ENCODE measurements at regions not wholly inside any gene's neighbourhood (a gene's known extent, or its start where the extent isn't known, plus 50 kb on each side); places are given as distances from the start of the nearest gene placed in this dataset.

- TF ChIP-seq POLR2AphosphoS5 (IDR thresholded peaks at IDR 0.05; ENCODE audit: low read depth, low read length) = no peak
- TF ChIP-seq REST (IDR thresholded peaks at IDR 0.05; ENCODE audit: insufficient read depth in 1 of 2, low read depth in 2 of 2, low read length in 2 of 2) = no peak
- TF ChIP-seq SIN3A (IDR thresholded peaks at IDR 0.05; ENCODE audit: borderline replicate concordance, insufficient read depth, low read length) = no peak
Observed at GRCh38 chr2:16139663-16140615, 199.6 kb downstream of the MYCN start.
